Thymus (tissue), 11 donors: ENCODE measurements at regions not wholly inside any gene's neighbourhood (a gene's known extent, or its start where the extent isn't known, plus 50 kb on each side); places are given as distances from the start of the nearest gene placed in this dataset.
A peak's percentile ranks its signal among the peaks of the same experiment; 100 is the strongest.

Source experiments
- DNase-seq, 9 donors: peaks; one replicate each; pipeline ENCODE4 v3.0.0-alpha.2; 2013; ENCODE audit warnings: low spot score in 9 of 9, low read depth in 6 of 9, missing footprints in 1 of 9
- H3K27ac ChIP-seq, 2 donors: one replicate each; pipeline ENCODE4 v1.5.1; 2013; ENCODE audit warnings: control low read depth in 1 of 2, low read depth in 1 of 2, low read length in 1 of 2, mild to moderate bottlenecking in 1 of 2, moderate library complexity in 1 of 2
- H3K27me3 ChIP-seq, 2 donors: one replicate each; pipeline ENCODE4 v1.5.1; 2013; ENCODE audit warnings: low read length in 1 of 2; ENCODE audit not compliant: control insufficient read depth in 2 of 2, insufficient read depth in 1 of 2
- H3K36me3 ChIP-seq, 2 donors: one replicate each; pipeline ENCODE4 v1.5.1; 2013; ENCODE audit warnings: low read length in 1 of 2, mild to moderate bottlenecking in 1 of 2, moderate library complexity in 1 of 2; ENCODE audit not compliant: control insufficient read depth in 2 of 2, insufficient read depth in 2 of 2
- H3K4me1 ChIP-seq, 2 donors: one replicate each; pipeline ENCODE4 v1.5.1; 2013; ENCODE audit warnings: low read length in 2 of 2; ENCODE audit not compliant: control insufficient read depth in 2 of 2, insufficient read depth in 2 of 2
- H3K4me3 ChIP-seq, 2 donors: one replicate each; pipeline ENCODE4 v1.5.1; 2013; ENCODE audit warnings: low read length in 2 of 2, control low read depth in 1 of 2, mild to moderate bottlenecking in 1 of 2
- H3K9me3 ChIP-seq, 2 donors: one replicate each; pipeline ENCODE4 v1.5.1; 2013; ENCODE audit warnings: low read length in 1 of 2, mild to moderate bottlenecking in 1 of 2; ENCODE audit not compliant: control insufficient read depth in 2 of 2, insufficient read depth in 1 of 2
- WGBS: extraction: QIAGEN DNeasy Blood & Tissue Kit; methylation state at CpG from one replicate; pipeline ENCODE4 v1.1.7; 2013; 5-methylcytosine and 5-hydroxymethylcytosine counted together
- donor health status: healthy.

DNA sequence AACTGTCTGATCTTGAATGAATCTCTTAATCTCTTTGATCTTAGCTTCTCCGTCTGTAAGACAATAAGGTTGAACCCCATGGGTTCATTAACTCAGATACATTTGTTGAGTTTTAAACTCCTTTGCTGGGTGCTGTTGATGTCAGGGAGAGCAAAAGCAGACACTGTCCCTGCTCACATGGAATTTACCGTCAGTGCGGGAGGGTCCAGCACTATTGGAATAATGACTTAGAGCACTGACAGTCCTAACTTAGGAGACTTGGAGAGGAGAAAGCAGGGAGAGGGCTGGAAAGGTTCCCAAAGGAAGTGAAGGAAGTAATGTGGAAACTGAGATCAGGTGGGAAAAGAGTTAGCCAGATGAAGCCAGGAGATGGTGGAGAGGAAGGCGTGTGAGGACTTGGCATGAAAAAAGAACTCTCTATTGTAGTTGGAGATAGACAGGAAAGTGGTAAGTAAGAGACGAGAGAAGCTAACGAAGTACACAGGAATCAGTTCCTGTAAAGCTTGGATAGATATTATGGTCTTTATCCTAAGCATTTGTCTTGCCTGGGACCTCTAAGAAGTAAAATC lies 141.4 kb upstream of the SERTAD2 start:
- Histone ChIP-seq H3K27me3 (no peaks in the 10 kb centered on the region), H3K27ac (no peak overlapping the region), H3K4me1 (peaks cover 0 to 14% of the 10 kb centered on the region in 2 donors), H3K9me3 (no peaks in the 10 kb centered on the region), H3K4me3 (no peak overlapping the region), H3K36me3 (no peaks in the 10 kb centered on the region)
- 79% methylated on average over 6 of the region's 6 CpGs for WGBS
- no peak for DNase-seq

DNA sequence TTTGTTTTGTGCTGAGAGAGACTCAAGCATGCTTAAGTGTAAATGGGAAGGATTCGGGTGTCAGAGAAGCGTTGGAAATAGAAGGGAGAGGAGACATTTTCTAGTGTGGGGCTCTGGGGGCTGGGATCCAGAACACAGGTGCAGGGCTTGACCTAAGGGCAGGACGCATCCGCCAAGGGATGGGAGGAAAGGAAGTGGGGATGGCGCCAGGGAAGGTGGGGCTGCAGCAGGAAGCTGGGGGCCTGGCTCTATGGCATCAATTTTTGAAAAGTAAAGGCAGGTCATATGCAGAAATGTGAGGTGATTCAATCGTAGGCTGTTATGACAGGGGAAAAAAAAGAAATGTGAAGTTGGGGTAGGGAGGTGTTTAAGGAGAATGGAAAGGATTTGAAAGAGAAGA lies 143.2 kb upstream of the SERTAD2 start:
- 43% methylated on average over 6 of the region's 6 CpGs for WGBS
- peaks cover 0 to 14% of the 10 kb centered on the region in 2 donors for H3K4me1 ChIP-seq
- no peak overlapping the region for H3K27ac ChIP-seq
- no peaks in the 10 kb centered on the region for H3K36me3 ChIP-seq
- H3K9me3 ChIP-seq = no peaks in the 10 kb centered on the region
- no peak overlapping the region for H3K4me3 ChIP-seq
- no peak for DNase-seq
- no peaks in the 10 kb centered on the region for H3K27me3 ChIP-seq

GRCh38 chr2:64797881-64798575 lies 144.3 kb upstream of the SERTAD2 start:
- Histone ChIP-seq H3K9me3 (no peaks in the 10 kb centered on the region), H3K36me3 (no peaks in the 10 kb centered on the region), H3K27me3 (no peaks in the 10 kb centered on the region), H3K4me3 (no peak overlapping the region), H3K4me1 (peaks cover 0 to 14% of the 10 kb centered on the region in 2 donors), H3K27ac (no peak overlapping the region)
- WGBS = 76% methylated on average over 4 of the region's 4 CpGs
- no peak for DNase-seq

DNA sequence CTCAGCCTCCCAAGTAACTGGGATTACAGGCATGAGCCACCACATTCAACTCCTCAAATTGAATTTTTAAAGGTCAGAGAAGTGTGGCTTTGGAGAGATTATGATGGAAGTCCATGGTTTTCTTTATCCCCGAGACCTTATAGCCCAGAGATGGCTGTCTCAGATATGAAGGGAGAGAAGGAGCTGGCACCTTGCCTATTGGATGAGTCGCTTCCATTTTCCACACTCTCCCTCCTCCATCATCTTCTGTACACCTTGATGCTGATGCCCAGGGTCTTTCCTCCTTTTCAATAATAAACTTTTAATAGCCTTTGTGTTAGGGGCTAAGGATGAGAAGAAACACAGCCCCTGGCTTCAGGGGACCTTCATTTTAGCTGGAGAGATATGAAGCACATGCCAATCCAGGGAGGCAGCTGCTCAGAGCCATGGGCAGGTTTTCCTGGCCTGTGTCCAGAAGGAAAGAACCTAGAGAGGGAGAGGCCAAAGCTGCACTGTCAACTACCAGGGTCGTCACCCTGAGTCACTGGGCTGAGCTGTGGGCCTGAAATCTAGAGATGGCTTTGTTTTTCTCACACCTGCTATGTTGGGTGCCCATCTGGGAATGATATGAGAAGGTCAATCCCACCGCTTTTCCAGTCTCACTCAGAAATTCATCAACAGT lies 146.0 kb upstream of the SERTAD2 start:
- H3K36me3 ChIP-seq = no peaks in the 10 kb centered on the region
- H3K4me3 ChIP-seq = no peak overlapping the region
- WGBS = 97% methylated on average over 4 of the region's 4 CpGs
- no peaks in the 10 kb centered on the region for H3K27me3 ChIP-seq
- H3K27ac ChIP-seq = no peak overlapping the region
- DNase-seq = no peak
- peaks cover 0 to 14% of the 10 kb centered on the region in 2 donors for H3K4me1 ChIP-seq
- H3K9me3 ChIP-seq = no peaks in the 10 kb centered on the region

DNA sequence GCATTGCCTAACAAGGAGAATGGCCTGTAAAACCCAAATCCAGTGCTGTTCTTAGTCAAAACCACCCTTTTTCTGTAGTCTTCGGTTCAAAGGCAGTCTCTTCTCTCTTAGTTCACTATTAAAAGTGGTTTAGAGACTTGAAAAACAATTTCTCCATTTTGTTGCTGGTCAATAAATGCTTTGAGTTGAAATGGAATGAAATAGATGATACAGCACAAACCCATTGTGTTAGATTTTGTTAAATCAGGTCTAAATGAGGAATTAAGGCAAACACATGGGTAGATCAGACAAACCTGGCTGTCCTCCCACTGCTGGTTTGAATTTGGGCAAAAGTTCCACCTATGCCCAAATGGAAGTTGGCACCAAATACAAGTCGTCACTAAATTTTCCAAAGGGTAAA lies 150.1 kb upstream of the SERTAD2 start:
- no peak for DNase-seq
- no peaks in the 10 kb centered on the region for H3K9me3 ChIP-seq
- H3K4me1 ChIP-seq = no peaks in the 10 kb centered on the region
- 97% methylated on average over 2 of the region's 2 CpGs for WGBS
- no peak overlapping the region for H3K27ac ChIP-seq
- no peak overlapping the region for H3K4me3 ChIP-seq
- H3K27me3 ChIP-seq = no peaks in the 10 kb centered on the region
- no peaks in the 10 kb centered on the region for H3K36me3 ChIP-seq

DNA sequence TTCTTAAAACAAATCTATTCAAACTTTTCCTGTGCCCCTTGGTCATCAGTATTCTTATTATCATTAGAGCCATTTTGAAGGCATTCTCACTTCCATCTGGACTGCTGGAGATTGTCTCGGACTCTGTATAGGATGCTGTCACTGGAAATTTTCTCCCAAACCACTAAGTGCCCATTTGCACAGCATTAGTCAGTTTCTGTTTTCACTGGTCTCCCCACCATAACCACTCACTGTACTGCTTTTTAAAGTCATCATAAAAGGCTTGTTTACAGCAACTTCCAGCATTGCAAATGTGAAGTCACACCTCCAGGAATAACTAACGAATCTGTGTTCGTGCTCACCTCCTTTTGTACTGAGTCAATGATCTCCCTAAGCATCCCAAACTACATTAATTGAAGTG lies 150.9 kb upstream of the SERTAD2 start:
- H3K9me3 ChIP-seq = no peaks in the 10 kb centered on the region
- WGBS = over 99% methylated on average over 3 of the region's 3 CpGs
- H3K4me1 ChIP-seq = no peaks in the 10 kb centered on the region
- H3K36me3 ChIP-seq = no peaks in the 10 kb centered on the region
- no peaks in the 10 kb centered on the region for H3K27me3 ChIP-seq
- H3K4me3 ChIP-seq = no peak overlapping the region
- DNase-seq = no peak
- no peak overlapping the region for H3K27ac ChIP-seq

- WGBS = 94% methylated on average over 4 of the region's 4 CpGs
- Histone ChIP-seq H3K9me3 (no peaks in the 10 kb centered on the region), H3K4me1 (peaks cover 3 to 5% of the 10 kb centered on the region in 2 donors), H3K4me3 (no peak overlapping the region), H3K27ac (no peak overlapping the region), H3K36me3 (no peaks in the 10 kb centered on the region), H3K27me3 (no peaks in the 10 kb centered on the region)
- peak in 1 of 9 donors; percentile 32 for DNase-seq
These were observed 153.7 kb upstream of the SERTAD2 start for GRCh38 chr2:64807417-64807816.

GRCh38 chr2:64808092-64808491 lies 154.4 kb upstream of the SERTAD2 start:
- H3K27me3 ChIP-seq = no peaks in the 10 kb centered on the region
- no peak overlapping the region for H3K27ac ChIP-seq
- H3K4me3 ChIP-seq = no peak overlapping the region
- H3K4me1 ChIP-seq = peaks cover 3 to 5% of the 10 kb centered on the region in 2 donors
- no peaks in the 10 kb centered on the region for H3K9me3 ChIP-seq
- H3K36me3 ChIP-seq = no peaks in the 10 kb centered on the region
- DNase-seq = no peak
- WGBS = 98% methylated on average over 2 of the region's 2 CpGs

DNA sequence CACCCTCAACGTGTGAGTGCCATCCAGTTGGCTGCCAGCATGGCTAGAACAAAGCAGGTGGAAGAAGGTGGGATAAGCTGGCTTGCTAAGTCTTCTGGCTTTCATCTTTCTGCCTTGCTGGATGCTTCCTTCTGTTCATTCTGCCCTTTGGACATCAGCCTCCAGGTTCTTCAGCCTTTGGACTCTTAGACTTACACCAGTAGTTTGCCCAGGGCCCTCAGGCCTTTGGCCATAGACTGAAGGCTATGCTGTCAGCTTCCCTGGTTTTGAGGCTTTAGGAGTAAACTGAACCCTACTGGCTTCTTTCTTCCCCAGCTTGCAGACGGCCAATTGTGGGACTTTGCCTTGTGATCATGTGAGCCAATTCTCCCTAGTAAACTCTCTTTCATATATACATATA lies 155.0 kb upstream of the SERTAD2 start:
- WGBS = 92% methylated on average over 2 of the region's 2 CpGs

More for the DNA sequence above, 155.0 kb upstream of the SERTAD2 start:
- DNase-seq = no peak
- H3K9me3 ChIP-seq = no peaks in the 10 kb centered on the region
- H3K27me3 ChIP-seq = no peaks in the 10 kb centered on the region
- no peak overlapping the region for H3K27ac ChIP-seq
- H3K4me1 ChIP-seq = peaks cover 3 to 5% of the 10 kb centered on the region in 2 donors
- no peaks in the 10 kb centered on the region for H3K36me3 ChIP-seq
- no peak overlapping the region for H3K4me3 ChIP-seq
